ENCODE measurements at regions not wholly inside any gene's neighbourhood (a gene's known extent, or its start where the extent isn't known, plus 50 kb on each side); places are given as distances from the start of the nearest gene placed in this dataset.

- DNase-seq, result no peak
These were observed 211.6 kb downstream of the ERCC6L2 start for GRCh38 chr9:96086936-96087571.

GRCh38 chr9:96085491-96086143 is 210.1 kb downstream of the ERCC6L2 start:
- no peak for DNase-seq

GRCh38 chr9:96084331-96084734 is 208.8 kb downstream of the ERCC6L2 start:
- no peak for DNase-seq

- DNase-seq, result no peak
These were observed 207.2 kb downstream of the ERCC6L2 start for GRCh38 chr9:96082516-96083232.

- DNase-seq, result no peak
These were observed 204.9 kb downstream of the ERCC6L2 start for GRCh38 chr9:96080364-96080763.

GRCh38 chr9:96079779-96080178 is 204.3 kb downstream of the ERCC6L2 start:
- DNase-seq, result no peak

GRCh38 chr9:96078897-96079490 is 203.5 kb downstream of the ERCC6L2 start:
- DNase-seq, result no peak

GRCh38 chr9:96075757-96076156 is 200.3 kb downstream of the ERCC6L2 start:
- no peak for DNase-seq

- DNase-seq, result no peak
These were observed 199.6 kb downstream of the ERCC6L2 start for GRCh38 chr9:96075111-96075510.

GRCh38 chr9:96073531-96074480 is 198.3 kb downstream of the ERCC6L2 start:
- no peak for DNase-seq

- DNase-seq, result no peak
These were observed 197.4 kb downstream of the ERCC6L2 start for GRCh38 chr9:96072930-96073329.

- no peak for DNase-seq
These were observed 196.3 kb downstream of the ERCC6L2 start for GRCh38 chr9:96071815-96072124.

GRCh38 chr9:96071076-96071814 is 195.8 kb downstream of the ERCC6L2 start:
- no peak for DNase-seq

GRCh38 chr9:96069629-96070220 is 194.2 kb downstream of the ERCC6L2 start:
- no peak for DNase-seq

GRCh38 chr9:96068511-96068910 is 193.0 kb downstream of the ERCC6L2 start:
- DNase-seq, result no peak

GRCh38 chr9:96067600-96067999 is 192.1 kb downstream of the ERCC6L2 start:
- no peak for DNase-seq

- no peak for DNase-seq
These were observed 191.5 kb downstream of the ERCC6L2 start for GRCh38 chr9:96067004-96067403.

- DNase-seq, result no peak
These were observed 190.2 kb downstream of the ERCC6L2 start for GRCh38 chr9:96065482-96066251.

- DNase-seq, result no peak
These were observed 189.5 kb downstream of the ERCC6L2 start for GRCh38 chr9:96064826-96065481.

- no peak for DNase-seq
These were observed 187.4 kb downstream of the ERCC6L2 start for GRCh38 chr9:96062854-96063253.
